ENCODE measurements at regions not wholly inside any gene's neighbourhood (a gene's known extent, or its start where the extent isn't known, plus 50 kb on each side); places are given as distances from the start of the nearest gene placed in this dataset.

DNA sequence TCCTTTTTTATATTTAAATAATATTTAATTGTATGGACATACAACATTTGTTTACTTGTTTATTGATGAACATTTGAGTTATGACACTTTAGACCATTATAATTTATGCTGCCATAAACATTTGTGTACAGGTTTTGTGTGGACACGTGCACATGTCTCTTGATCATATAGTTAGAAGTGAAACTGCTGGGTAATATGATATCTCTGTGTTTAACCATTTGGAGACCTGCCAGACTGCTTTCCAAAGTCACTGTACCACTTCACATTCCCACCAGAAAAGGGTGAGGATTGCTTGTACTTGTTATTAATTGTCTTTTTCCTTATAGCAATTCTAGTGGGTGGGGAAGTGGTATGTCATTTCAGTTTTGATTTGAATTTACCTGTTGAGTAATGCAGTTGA lies 145.6 kb upstream of the KLHL1 start:
- no peak overlapping the region for H3K9ac ChIP-seq
- no peak overlapping the region for H3K4me2 ChIP-seq (ENCODE audit: low read length)
- H3K79me2 ChIP-seq, result no peaks in the 10 kb centered on the region
- no peak overlapping the region for H3K27ac ChIP-seq
- no peak overlapping the region for H3K4me3 ChIP-seq (ENCODE audit: low read depth, low read length)
- TF ChIP-seq, protein P1, sequence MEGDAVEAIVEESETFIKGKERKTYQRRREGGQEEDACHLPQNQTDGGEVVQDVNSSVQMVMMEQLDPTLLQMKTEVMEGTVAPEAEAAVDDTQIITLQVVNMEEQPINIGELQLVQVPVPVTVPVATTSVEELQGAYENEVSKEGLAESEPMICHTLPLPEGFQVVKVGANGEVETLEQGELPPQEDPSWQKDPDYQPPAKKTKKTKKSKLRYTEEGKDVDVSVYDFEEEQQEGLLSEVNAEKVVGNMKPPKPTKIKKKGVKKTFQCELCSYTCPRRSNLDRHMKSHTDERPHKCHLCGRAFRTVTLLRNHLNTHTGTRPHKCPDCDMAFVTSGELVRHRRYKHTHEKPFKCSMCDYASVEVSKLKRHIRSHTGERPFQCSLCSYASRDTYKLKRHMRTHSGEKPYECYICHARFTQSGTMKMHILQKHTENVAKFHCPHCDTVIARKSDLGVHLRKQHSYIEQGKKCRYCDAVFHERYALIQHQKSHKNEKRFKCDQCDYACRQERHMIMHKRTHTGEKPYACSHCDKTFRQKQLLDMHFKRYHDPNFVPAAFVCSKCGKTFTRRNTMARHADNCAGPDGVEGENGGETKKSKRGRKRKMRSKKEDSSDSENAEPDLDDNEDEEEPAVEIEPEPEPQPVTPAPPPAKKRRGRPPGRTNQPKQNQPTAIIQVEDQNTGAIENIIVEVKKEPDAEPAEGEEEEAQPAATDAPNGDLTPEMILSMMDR (IDR thresholded peaks at IDR 0.05), result no peak
- H3K27me3 ChIP-seq (ENCODE audit: control insufficient read depth, insufficient read depth, low read length), result no peaks in the 10 kb centered on the region
- H2AFZ ChIP-seq, result no peak overlapping the region
- H3K36me3 ChIP-seq (ENCODE audit: control insufficient read depth, insufficient read depth, low read length), result no peaks in the 10 kb centered on the region
- no peaks in the 10 kb centered on the region for H3K9me3 ChIP-seq (ENCODE audit: control insufficient read depth, low read length)
- H3K4me1 ChIP-seq, result no peaks in the 10 kb centered on the region

- H3K27me3 ChIP-seq (ENCODE audit: control insufficient read depth, insufficient read depth, low read length), result no peaks in the 10 kb centered on the region
- no peaks in the 10 kb centered on the region for H3K79me2 ChIP-seq
- H3K9ac ChIP-seq, result no peak overlapping the region
- no peaks in the 10 kb centered on the region for H3K36me3 ChIP-seq (ENCODE audit: control insufficient read depth, insufficient read depth, low read length)
- no peak overlapping the region for H3K4me2 ChIP-seq (ENCODE audit: low read length)
- no peaks in the 10 kb centered on the region for H3K4me1 ChIP-seq
- no peak overlapping the region for H2AFZ ChIP-seq
- H3K27ac ChIP-seq, result no peak overlapping the region
- H3K4me3 ChIP-seq (ENCODE audit: low read depth, low read length), result no peak overlapping the region
- TF ChIP-seq, protein P1 (IDR thresholded peaks at IDR 0.05), result no peak
- H3K9me3 ChIP-seq (ENCODE audit: control insufficient read depth, low read length), result no peaks in the 10 kb centered on the region
Observed at GRCh38 chr13:70253411-70253810, 145.2 kb upstream of the KLHL1 start.

- Histone ChIP-seq H3K4me2 (ENCODE audit: low read length) (no peak overlapping the region), H3K9me3 (ENCODE audit: control insufficient read depth, low read length) (no peaks in the 10 kb centered on the region), H2AFZ (no peak overlapping the region), H3K4me3 (ENCODE audit: low read depth, low read length) (no peak overlapping the region), H3K27ac (no peak overlapping the region), H3K9ac (no peak overlapping the region), H3K36me3 (ENCODE audit: control insufficient read depth, insufficient read depth, low read length) (no peaks in the 10 kb centered on the region), H3K79me2 (no peaks in the 10 kb centered on the region), H3K4me1 (no peaks in the 10 kb centered on the region), H3K27me3 (ENCODE audit: control insufficient read depth, insufficient read depth, low read length) (no peaks in the 10 kb centered on the region)
- TF ChIP-seq, protein P1 (IDR thresholded peaks at IDR 0.05), result no peak
Observed at GRCh38 chr13:70249332-70250064, 141.2 kb upstream of the KLHL1 start.

DNA sequence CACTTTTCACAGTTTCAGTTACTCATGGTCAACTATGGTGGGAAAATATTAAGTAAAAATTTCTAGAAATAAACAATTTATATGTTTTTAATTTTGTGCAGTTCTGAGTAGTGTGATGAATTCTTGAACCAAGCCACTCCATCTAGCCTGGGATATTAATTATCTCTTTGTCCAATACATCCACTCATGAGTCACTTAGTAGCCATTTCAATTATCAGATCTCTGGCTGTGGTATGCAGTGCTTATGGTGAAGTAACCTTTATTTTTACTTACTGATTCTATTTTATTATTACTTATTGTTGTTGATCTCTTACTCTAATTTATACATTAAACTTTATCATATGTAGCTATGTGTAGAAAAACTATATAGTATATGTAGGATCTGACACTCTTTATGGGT lies 128.9 kb upstream of the KLHL1 start:
- no peak overlapping the region for H3K4me2 ChIP-seq (ENCODE audit: low read length)
- no peaks in the 10 kb centered on the region for H3K27me3 ChIP-seq (ENCODE audit: control insufficient read depth, insufficient read depth, low read length)
- no peaks in the 10 kb centered on the region for H3K4me1 ChIP-seq
- H3K4me3 ChIP-seq (ENCODE audit: low read depth, low read length), result no peak overlapping the region
- TF ChIP-seq, protein P1 (IDR thresholded peaks at IDR 0.05), result no peak
- H3K79me2 ChIP-seq, result no peaks in the 10 kb centered on the region
- H3K27ac ChIP-seq, result no peak overlapping the region
- no peaks in the 10 kb centered on the region for H3K9me3 ChIP-seq (ENCODE audit: control insufficient read depth, low read length)
- H2AFZ ChIP-seq, result no peak overlapping the region
- no peaks in the 10 kb centered on the region for H3K36me3 ChIP-seq (ENCODE audit: control insufficient read depth, insufficient read depth, low read length)
- no peak overlapping the region for H3K9ac ChIP-seq

- H3K36me3 ChIP-seq (ENCODE audit: control insufficient read depth, insufficient read depth, low read length), result no peaks in the 10 kb centered on the region
- TF ChIP-seq, protein P1 (IDR thresholded peaks at IDR 0.05), result no peak
- no peak overlapping the region for H2AFZ ChIP-seq
- H3K9me3 ChIP-seq (ENCODE audit: control insufficient read depth, low read length), result no peaks in the 10 kb centered on the region
- H3K4me1 ChIP-seq, result no peaks in the 10 kb centered on the region
- no peak overlapping the region for H3K9ac ChIP-seq
- no peaks in the 10 kb centered on the region for H3K27me3 ChIP-seq (ENCODE audit: control insufficient read depth, insufficient read depth, low read length)
- H3K27ac ChIP-seq, result no peak overlapping the region
- H3K4me3 ChIP-seq (ENCODE audit: low read depth, low read length), result no peak overlapping the region
- H3K79me2 ChIP-seq, result no peaks in the 10 kb centered on the region
- H3K4me2 ChIP-seq (ENCODE audit: low read length), result no peak overlapping the region
Observed at GRCh38 chr13:70235565-70235964, 127.3 kb upstream of the KLHL1 start.

All from parathyroid adenoma (tissue), 2 donors.